Upper lobe of left lung (tissue), 6 donors: ENCODE measurements at regions not wholly inside any gene's neighbourhood (a gene's known extent, or its start where the extent isn't known, plus 50 kb on each side); places are given as distances from the start of the nearest gene placed in this dataset.

Experiments
- ATAC-seq, 2 donors: fragments of 200-7000 bp; cut with Tn5 transposase; one replicate each; pipeline ENCODE4 v1.9.1; 2022; ENCODE audit warnings: mild to moderate bottlenecking in 2 of 2, moderate library complexity in 2 of 2; ENCODE audit not compliant: low FRiP score in 2 of 2
- DNase-seq, 2 donors: peaks; one replicate each; pipeline ENCODE4 v3.0.0-alpha.2; 2019 to 2020
- H3K27ac ChIP-seq, 4 donors: fragments of 200-600 bp; sonication (generic); one replicate each; pipeline ENCODE4 v1.5.1; 2016 to 2019
- H3K27me3 ChIP-seq, 4 donors: fragments of 200-600 bp; sonication (generic); one replicate each; pipeline ENCODE4 v1.5.1; 2017 to 2019
- H3K36me3 ChIP-seq, 4 donors: fragments of 200-600 bp; sonication (generic); one replicate each; pipeline ENCODE4 v1.5.1; 2016 to 2019
- H3K4me1 ChIP-seq, 4 donors: fragments of 200-600 bp; sonication (generic); one replicate each; pipeline ENCODE4 v1.5.1; 2018 to 2019
- H3K4me3 ChIP-seq, 4 donors: fragments of 200-600 bp; sonication (generic); one replicate each; pipeline ENCODE4 v1.5.1; 2017 to 2019; ENCODE audit warnings: mild to moderate bottlenecking in 2 of 4, moderate library complexity in 1 of 4
- H3K9me3 ChIP-seq, 4 donors: fragments of 200-600 bp; sonication (generic); one replicate each; pipeline ENCODE4 v1.5.1; 2018 to 2019
- EP300 ChIP-seq, 4 donors: sonication (generic); formaldehyde crosslinking; IDR thresholded peaks; one replicate each; pipeline ENCODE4 v1.5.1; 2017; ENCODE audit warnings: antibody characterized with exemption in 4 of 4, control low read depth in 2 of 4
- POLR2A ChIP-seq, 4 donors: fragments of 450-650 bp; IDR thresholded peaks; one replicate each; pipeline ENCODE4 v1.5.1; 2016 to 2017; ENCODE audit warnings: antibody characterized with exemption in 4 of 4, mild to moderate bottlenecking in 2 of 4
- POLR2AphosphoS5 ChIP-seq, 2 donors: sonication (generic); formaldehyde crosslinking; IDR thresholded peaks; one replicate each; pipeline ENCODE4 v1.5.1; 2017; ENCODE audit warnings: antibody characterized with exemption in 2 of 2
- WGBS, 2 donors: methylation state at CpG; one replicate each; pipeline ENCODE4 v1.1.5; 2017 to 2018; 5-methylcytosine and 5-hydroxymethylcytosine counted together
- TF ChIP-seq, protein P1 (sequence below), 6 experiments: fragments of 450-650 bp in 4 of 6; fragments of 200-600 bp in 2 of 6; sonication (generic) in 2 of 6; IDR thresholded peaks; one replicate each; pipeline ENCODE4 v1.5.1; 2016 to 2019; ENCODE audit warnings: antibody characterized with exemption in 6 of 6
- donor health status: DM: no; HTN: no; CAD: no; lungs with moderate emphysema.
- donor health status: DM: no; HTN: yes; CAD: no; lungs with severe emphysema.

DNA sequence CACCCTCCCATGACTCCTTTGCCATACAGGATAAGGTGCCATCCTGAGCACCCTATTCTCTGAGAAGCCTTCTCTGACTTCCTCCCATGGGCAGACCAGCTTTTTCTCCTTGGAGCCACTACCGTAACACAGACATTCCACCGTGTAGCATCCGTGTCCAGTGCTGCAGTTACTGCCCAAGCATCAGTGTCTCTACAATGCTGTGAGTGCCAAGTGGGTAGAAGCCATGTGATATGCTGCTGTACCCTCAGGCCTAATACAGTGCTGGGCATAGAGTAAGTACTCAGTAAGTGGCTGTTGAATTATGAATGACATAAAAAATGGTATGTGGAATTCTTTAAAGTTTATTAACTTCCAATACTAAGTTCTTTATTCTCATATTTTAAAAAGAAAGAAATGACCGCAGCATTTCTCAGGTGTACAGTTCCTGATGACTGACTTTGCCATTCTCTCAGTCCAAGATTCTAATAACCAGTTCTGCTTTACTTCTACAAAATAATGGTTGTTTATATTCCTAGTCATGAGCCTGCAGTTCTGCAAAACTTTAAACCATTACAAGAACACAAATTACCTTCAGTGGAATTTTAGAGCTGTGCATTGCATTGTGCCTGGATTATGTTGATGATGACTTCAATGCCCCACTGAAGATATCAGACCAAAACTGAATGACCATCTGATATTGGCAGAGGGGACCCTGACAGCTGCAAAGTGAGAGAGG is 118.7 kb downstream of the RPAP3 start:
- no peak for ATAC-seq
- no peak overlapping the region for H3K27ac ChIP-seq
- DNase-seq, result no peak
- H3K9me3 ChIP-seq, result no peaks in the 10 kb centered on the region
- H3K4me3 ChIP-seq, result no peak overlapping the region
- TF ChIP-seq, protein P1, sequence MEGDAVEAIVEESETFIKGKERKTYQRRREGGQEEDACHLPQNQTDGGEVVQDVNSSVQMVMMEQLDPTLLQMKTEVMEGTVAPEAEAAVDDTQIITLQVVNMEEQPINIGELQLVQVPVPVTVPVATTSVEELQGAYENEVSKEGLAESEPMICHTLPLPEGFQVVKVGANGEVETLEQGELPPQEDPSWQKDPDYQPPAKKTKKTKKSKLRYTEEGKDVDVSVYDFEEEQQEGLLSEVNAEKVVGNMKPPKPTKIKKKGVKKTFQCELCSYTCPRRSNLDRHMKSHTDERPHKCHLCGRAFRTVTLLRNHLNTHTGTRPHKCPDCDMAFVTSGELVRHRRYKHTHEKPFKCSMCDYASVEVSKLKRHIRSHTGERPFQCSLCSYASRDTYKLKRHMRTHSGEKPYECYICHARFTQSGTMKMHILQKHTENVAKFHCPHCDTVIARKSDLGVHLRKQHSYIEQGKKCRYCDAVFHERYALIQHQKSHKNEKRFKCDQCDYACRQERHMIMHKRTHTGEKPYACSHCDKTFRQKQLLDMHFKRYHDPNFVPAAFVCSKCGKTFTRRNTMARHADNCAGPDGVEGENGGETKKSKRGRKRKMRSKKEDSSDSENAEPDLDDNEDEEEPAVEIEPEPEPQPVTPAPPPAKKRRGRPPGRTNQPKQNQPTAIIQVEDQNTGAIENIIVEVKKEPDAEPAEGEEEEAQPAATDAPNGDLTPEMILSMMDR (IDR thresholded peaks at IDR 0.05), result no peak
- no peaks in the 10 kb centered on the region for H3K36me3 ChIP-seq
- no peaks in the 10 kb centered on the region for H3K27me3 ChIP-seq
- 88 to 93% methylated on average over 4 of the region's 4 CpGs for WGBS, 2 donors
- H3K4me1 ChIP-seq, result peaks cover 0 to 12% (median 8%) of the 10 kb centered on the region in 4 donors

DNA sequence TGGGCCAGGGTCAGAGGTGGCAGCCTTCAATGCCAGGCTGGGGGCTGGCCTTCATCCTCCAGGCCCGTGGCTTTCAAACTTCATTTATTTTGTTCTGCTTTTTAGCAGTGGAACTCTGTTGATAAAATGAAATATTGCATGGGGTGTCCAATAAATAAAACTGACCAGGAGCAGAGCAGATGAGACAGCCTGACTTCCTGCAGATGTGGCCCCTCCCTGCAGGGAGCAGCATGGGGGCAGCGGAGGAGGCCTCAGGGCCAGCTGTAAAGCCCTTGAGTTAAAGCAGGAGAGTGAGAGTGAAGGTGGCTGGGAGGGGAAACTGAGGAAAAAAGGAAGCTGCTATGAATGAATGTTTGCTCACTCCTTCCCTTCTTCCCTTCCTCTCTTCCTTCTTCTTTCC is 120.3 kb downstream of the RPAP3 start:
- H3K27ac ChIP-seq, result no peak overlapping the region
- H3K27me3 ChIP-seq, result no peaks in the 10 kb centered on the region
- no peak overlapping the region for H3K4me3 ChIP-seq
- 73 to 75% methylated on average over 2 of the region's 2 CpGs for WGBS, 2 donors
- peaks cover 0 to 4% (median 0%) of the 10 kb centered on the region in 4 donors for H3K4me1 ChIP-seq
- H3K9me3 ChIP-seq, result no peaks in the 10 kb centered on the region
- no peaks in the 10 kb centered on the region for H3K36me3 ChIP-seq
- TF ChIP-seq EP300 (IDR thresholded peaks at IDR 0.05) (no peak), POLR2A (IDR thresholded peaks at IDR 0.05) (no peak)
- DNase-seq (no peak), ATAC-seq (no peak)

DNA sequence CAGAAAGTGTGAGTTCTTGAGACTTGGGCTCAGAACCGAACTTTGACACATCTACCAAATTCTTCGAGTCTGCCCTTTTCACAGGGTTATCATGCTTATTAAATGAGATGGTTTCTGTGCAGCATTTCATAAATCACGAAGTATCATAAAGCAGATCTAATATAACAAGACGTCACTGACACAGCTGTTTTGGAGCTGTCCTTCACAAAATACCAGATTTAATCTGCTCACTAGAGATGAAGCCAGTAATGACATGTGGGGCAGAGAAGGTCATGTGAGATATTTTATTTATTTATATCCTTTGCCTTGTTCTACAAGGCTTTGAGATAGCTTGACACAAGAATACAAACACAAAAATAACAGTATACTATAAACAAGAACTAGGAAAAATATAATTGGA is 127.0 kb downstream of the RPAP3 start:
- Histone ChIP-seq H3K9me3 (no peaks in the 10 kb centered on the region), H3K27ac (no peak overlapping the region), H3K36me3 (no peaks in the 10 kb centered on the region), H3K4me3 (no peak overlapping the region), H3K4me1 (no peaks in the 10 kb centered on the region), H3K27me3 (no peaks in the 10 kb centered on the region)
- DNase-seq, result no peak
- WGBS, 2 donors, result 85 to 88% methylated on average over 4 of the region's 4 CpGs
- no peak for TF ChIP-seq EP300 (IDR thresholded peaks at IDR 0.05)
- TF ChIP-seq, protein P1 (IDR thresholded peaks at IDR 0.05), result no peak
- no peak for TF ChIP-seq POLR2A (IDR thresholded peaks at IDR 0.05)
- TF ChIP-seq POLR2AphosphoS5 (IDR thresholded peaks at IDR 0.05), result no peak
- no peak for ATAC-seq

DNA sequence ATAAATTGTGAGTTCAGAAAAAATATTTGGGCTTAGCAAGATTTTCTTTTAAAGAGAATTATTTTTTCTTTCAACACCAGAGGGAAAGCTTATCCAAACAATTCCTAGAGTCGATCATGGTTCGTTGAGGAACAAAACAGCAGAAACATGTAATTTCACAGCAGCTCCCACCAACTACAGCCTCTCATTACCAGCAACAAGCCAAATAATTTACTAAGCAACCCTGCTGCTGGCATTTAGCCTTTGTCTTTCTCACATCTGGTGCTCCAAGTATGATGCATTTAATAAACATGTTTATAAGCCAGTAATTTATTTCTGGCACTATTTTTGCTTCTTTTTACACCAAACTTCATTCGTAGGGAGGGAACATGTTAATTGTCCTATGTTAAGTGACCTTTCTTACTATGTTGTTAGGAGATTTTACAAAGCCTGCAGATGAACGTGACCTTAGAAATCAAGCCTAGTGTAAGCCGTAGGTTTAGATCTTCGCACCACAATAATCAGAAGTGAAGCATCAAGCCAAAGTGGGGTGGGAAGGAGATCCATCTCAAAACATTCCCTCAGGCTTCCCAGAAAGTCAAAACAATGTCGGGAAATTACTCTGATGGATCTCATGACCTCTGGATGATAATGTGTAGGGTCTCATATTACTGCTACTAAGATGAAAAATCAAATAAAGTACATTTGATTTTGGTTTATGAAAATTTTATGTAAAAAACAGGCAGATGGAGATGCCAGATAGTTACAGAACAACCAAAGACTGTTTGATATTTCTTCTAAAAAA is 128.4 kb downstream of the RPAP3 start:
- no peaks in the 10 kb centered on the region for H3K36me3 ChIP-seq
- TF ChIP-seq, protein P1 (IDR thresholded peaks at IDR 0.05), result no peak
- TF ChIP-seq POLR2AphosphoS5 (IDR thresholded peaks at IDR 0.05), result no peak
- TF ChIP-seq POLR2A (IDR thresholded peaks at IDR 0.05), result no peak
- TF ChIP-seq EP300 (IDR thresholded peaks at IDR 0.05), result no peak
- no peaks in the 10 kb centered on the region for H3K27me3 ChIP-seq
- H3K9me3 ChIP-seq, result no peaks in the 10 kb centered on the region
- H3K4me1 ChIP-seq, result no peaks in the 10 kb centered on the region
- H3K27ac ChIP-seq, result no peak overlapping the region
- no peak for ATAC-seq
- DNase-seq, result no peak
- H3K4me3 ChIP-seq, result no peak overlapping the region
- WGBS, 2 donors, result 61 to 77% methylated on average over 7 of the region's 7 CpGs

DNA sequence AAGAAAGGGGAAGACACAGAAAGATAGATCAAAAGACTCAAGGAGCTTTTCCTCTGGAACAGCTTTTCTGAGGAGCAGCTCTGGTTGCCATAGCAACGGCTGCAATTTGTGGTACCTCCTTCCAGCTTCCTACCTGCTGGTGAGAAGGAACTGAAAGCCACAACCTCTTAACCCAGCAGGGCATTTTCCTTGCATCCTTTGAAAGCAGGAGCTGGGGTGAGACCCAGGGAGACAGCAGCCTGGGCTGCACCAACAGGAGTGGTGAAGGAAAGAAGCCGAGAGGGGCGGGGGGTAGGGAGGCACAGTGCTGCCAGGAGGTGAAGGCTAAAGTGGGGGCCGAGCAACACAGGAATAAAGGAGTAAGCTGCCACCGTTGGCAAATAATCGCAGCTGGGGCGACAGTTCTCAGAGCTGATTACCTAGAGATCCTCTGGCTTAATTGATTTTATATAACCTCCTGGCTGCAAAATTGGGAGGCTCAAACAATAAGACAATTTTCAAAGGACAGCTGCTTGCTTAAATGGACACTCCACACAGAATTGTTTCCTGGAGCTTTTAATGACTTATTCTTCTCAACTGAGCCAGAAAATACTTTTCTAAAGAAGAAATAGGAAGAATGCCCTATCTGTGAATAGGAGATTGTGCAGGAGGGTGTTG is 129.4 kb downstream of the RPAP3 start:
- 65 to 71% methylated on average over 7 of the region's 7 CpGs for WGBS, 2 donors
- no peaks in the 10 kb centered on the region for H3K36me3 ChIP-seq
- TF ChIP-seq EP300 (IDR thresholded peaks at IDR 0.05) (no peak), POLR2A (IDR thresholded peaks at IDR 0.05) (no peak), POLR2AphosphoS5 (IDR thresholded peaks at IDR 0.05) (no peak)
- TF ChIP-seq, protein P1 (IDR thresholded peaks at IDR 0.05), result no peak
- no peak overlapping the region for H3K27ac ChIP-seq
- H3K4me3 ChIP-seq, result no peak overlapping the region
- DNase-seq (no peak), ATAC-seq (no peak)
- no peaks in the 10 kb centered on the region for H3K27me3 ChIP-seq
- H3K4me1 ChIP-seq, result no peaks in the 10 kb centered on the region
- no peaks in the 10 kb centered on the region for H3K9me3 ChIP-seq
